ENCODE measurements at regions not wholly inside any gene's neighbourhood (a gene's known extent, or its start where the extent isn't known, plus 50 kb on each side); places are given as distances from the start of the nearest gene placed in this dataset.
"Not testable (repeated sequence)": the region's sequence is repeated elsewhere in the genome, so short reads cannot be mapped to it uniquely, and the experiment has no call there.

DNA sequence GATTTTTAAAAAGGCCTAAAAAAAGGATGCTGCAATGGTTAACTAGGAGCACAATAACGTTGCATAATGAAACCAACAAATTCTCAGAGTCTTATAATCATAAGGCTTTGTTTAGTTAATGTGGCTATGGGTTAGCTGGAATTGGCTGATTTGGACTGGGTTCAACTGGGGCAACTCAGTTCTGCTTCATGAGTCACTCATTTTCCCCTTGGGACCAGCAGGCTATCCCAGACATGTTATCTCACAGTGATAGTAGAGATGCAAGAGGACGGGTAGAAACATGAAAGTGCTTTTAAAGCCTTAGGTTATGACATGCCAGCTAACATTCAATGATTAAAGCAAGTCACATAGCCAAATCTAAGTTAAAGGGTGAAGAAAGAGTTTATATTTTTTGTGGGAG lies 189.2 kb upstream of the GK2 start:
- H3K27ac Mint-ChIP-seq = no peak overlapping the region
- POLR2A ChIA-PET = no interaction called here
- no peak overlapping the region for H3K4me3 Mint-ChIP-seq
- no peak for ATAC-seq
- no peak for DNase-seq
- H3K9me3 Mint-ChIP-seq = peaks cover 0 to 4% (median 0%) of the 10 kb centered on the region in 9 donors
- peaks cover 0 to 5% (median 0%) of the 10 kb centered on the region in 3 donors for H3K36me3 Mint-ChIP-seq
- peaks cover 0 to 15% (median 3%) of the 10 kb centered on the region in 4 donors for H3K4me1 Mint-ChIP-seq
- H3K27me3 Mint-ChIP-seq = peaks cover 0 to 3% (median 0%) of the 10 kb centered on the region in 5 donors

DNA sequence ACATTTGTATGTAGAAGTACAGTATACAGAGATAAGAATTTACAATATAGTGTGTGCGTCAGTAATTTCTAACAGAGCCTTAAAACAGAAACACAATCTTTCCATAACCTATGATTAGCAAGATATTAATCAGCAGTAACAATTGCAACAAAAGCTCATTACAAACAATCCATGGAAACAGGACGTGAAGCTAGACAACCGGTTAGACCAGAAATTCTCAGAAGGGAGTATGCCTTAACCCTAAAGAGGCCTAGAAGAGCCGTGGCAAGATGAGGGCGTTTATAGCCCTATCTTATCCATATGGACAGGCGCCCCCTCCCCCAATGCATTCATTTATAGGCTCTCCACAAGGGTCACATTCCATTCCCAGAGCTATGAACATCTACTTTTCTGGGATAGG lies 184.2 kb upstream of the GK2 start:
- POLR2A ChIA-PET, H3K4me3 Mint-ChIP-seq, H3K9me3 Mint-ChIP-seq, H3K27me3 Mint-ChIP-seq, H3K4me1 Mint-ChIP-seq, DNase-seq, H3K36me3 Mint-ChIP-seq, ATAC-seq, H3K27ac Mint-ChIP-seq: not testable (repeated sequence)

DNA sequence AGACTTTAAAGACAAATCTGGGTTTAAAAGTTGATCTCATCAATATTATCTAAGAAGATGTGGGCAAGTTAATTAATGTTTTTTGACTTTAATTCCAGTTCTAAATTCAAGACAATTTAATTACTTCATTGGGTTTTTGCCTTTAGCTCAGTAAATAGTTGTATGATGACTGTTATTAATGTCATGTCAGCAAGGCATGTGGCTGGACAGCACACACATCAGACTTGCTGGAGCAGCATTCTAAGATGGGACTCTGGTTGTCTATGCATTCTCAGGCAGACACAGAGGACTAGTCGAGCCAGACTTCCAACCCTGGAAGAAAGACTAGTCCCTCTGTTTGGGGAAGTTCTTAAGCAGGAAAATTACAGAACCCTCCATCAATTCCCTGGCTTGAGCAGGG lies 180.7 kb upstream of the GK2 start:
- POLR2A ChIA-PET = no interaction called here
- Mint-ChIP-seq H3K27me3 (peaks cover 0 to 3% (median 0%) of the 10 kb centered on the region in 5 donors), H3K4me3 (no peak overlapping the region), H3K4me1 (no peaks in the 10 kb centered on the region), H3K9me3 (peaks cover 0 to 2% (median 0%) of the 10 kb centered on the region in 9 donors), H3K36me3 (no peaks in the 10 kb centered on the region), H3K27ac (no peak overlapping the region)
- DNase-seq = no peak
- no peak for ATAC-seq

DNA sequence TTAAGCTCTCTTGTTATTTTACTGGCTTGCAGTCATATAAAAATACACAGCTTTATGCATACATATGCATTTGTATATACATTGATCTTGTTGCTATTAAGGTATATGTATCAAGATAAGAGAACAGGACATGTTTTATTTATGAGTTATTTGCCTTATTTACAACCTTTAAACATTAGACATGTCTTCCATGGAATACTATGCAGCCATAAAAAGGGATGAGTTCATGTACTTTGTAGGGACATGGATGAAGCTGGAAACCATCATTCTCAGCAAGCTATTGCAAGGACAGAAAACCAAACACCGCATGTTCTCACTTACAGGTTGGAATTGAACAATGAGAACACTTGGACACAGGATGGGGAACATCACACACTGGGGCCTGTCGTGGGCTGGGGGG lies 179.2 kb upstream of the GK2 start:
- H3K27ac Mint-ChIP-seq, H3K27me3 Mint-ChIP-seq, H3K36me3 Mint-ChIP-seq, ATAC-seq, DNase-seq, H3K4me3 Mint-ChIP-seq, POLR2A ChIA-PET, H3K4me1 Mint-ChIP-seq, H3K9me3 Mint-ChIP-seq: not testable (repeated sequence)

DNA sequence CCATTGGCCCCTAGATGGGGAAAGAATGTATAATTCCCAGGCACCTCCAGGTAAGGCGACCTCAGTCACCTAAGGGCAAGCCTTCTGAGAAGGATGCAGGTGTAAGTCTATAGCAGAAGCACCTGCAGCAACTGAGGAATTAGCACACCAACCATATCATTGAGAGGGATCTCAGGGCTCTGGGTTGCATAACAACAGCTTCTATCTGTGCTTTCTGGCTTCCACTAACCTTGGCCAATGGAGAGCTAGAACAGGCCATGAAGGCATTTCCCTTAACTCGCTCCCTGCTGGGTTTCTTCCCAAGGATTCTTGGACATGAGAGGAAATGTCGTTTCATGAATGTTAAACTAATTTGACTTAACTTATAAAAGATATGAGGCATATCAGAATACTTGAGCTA lies 177.8 kb upstream of the GK2 start:
- peaks cover 0 to 3% (median 0%) of the 10 kb centered on the region in 5 donors for H3K27me3 Mint-ChIP-seq
- H3K36me3 Mint-ChIP-seq = no peaks in the 10 kb centered on the region

DNA sequence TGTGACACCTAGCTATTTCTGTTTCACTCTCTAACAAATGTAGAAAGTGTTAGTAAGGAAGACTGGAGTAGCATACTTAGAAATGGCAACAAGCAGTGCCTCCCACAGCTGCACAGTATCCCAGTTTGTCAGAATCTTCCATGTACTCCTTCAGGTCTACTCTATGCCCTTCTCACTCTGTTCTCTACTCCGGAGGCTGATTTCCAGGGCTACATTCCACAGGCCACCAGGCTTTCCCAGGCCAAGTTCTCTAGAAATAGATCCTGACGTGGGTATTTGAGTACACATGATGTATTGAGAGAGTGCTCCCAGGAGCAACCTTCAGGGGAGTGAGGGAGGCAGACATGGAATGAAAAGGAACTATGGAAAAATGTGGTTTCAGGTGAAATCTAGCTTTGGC lies 177.3 kb upstream of the GK2 start:
- Mint-ChIP-seq H3K27me3 (peaks cover 0 to 3% (median 0%) of the 10 kb centered on the region in 5 donors), H3K4me1 (no peaks in the 10 kb centered on the region), H3K27ac (no peak overlapping the region), H3K9me3 (peaks cover 0 to 2% (median 0%) of the 10 kb centered on the region in 9 donors), H3K4me3 (no peak overlapping the region), H3K36me3 (no peaks in the 10 kb centered on the region)
- no peak for DNase-seq
- ATAC-seq = no peak
- POLR2A ChIA-PET = no interaction called here

More for the DNA sequence above, 177.8 kb upstream of the GK2 start:
- no peak for DNase-seq
- Mint-ChIP-seq H3K9me3 (peaks cover 0 to 2% (median 0%) of the 10 kb centered on the region in 9 donors), H3K4me1 (no peaks in the 10 kb centered on the region), H3K4me3 (no peak overlapping the region), H3K27ac (no peak overlapping the region)
- POLR2A ChIA-PET = no interaction called here
- no peak for ATAC-seq

DNA sequence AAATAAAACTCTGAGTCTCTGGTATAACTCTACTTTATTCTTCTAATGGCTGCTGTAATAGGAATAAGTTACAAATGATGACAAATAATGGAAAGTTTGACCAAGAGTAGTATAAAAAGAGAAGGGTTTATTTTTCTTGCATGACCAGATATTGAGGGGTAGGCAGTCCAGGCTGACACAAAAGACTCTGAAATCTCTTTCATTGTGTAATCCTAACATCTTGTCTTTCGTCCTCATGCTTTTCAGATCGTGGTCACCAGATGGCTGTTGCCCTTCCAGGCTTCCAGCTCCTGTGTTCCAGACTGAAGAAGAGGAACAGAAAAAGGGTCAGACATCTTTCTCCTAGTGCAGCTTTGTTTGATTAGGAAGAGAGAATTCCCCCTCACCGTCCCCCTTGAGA lies 176.9 kb upstream of the GK2 start:
- H3K4me1 Mint-ChIP-seq = no peaks in the 10 kb centered on the region
- POLR2A ChIA-PET = no interaction called here
- H3K27ac Mint-ChIP-seq = no peak overlapping the region
- no peaks in the 10 kb centered on the region for H3K36me3 Mint-ChIP-seq
- H3K9me3 Mint-ChIP-seq = peaks cover 0 to 2% (median 0%) of the 10 kb centered on the region in 9 donors
- peaks cover 0 to 3% (median 0%) of the 10 kb centered on the region in 5 donors for H3K27me3 Mint-ChIP-seq
- ATAC-seq = no peak
- no peak for DNase-seq
- H3K4me3 Mint-ChIP-seq = no peak overlapping the region

DNA sequence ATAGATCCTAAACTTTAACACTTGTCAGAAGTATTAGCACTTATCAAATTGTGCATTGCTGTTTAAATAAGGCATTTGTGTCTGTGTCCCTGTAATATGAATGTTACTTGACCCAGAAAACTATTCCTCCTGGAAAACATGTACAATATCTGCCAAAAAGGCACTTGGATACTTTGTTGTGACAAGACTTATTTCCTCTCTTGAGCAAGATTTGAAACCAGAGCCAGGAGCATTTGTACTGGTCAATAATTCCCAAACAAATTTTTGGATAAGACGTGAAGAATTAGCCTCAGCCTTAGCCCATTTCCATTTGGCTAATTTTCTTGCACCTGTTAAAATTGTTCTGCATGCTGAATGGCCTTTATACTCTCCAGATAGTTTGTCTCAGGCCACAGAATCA lies 176.3 kb upstream of the GK2 start:
- POLR2A ChIA-PET = no interaction called here
- Mint-ChIP-seq H3K27ac (no peak overlapping the region), H3K4me1 (no peaks in the 10 kb centered on the region), H3K27me3 (peaks cover 0 to 3% (median 0%) of the 10 kb centered on the region in 5 donors), H3K9me3 (peaks cover 0 to 2% (median 0%) of the 10 kb centered on the region in 9 donors), H3K36me3 (no peaks in the 10 kb centered on the region), H3K4me3 (no peak overlapping the region)
- DNase-seq (no peak), ATAC-seq (no peak)

DNA sequence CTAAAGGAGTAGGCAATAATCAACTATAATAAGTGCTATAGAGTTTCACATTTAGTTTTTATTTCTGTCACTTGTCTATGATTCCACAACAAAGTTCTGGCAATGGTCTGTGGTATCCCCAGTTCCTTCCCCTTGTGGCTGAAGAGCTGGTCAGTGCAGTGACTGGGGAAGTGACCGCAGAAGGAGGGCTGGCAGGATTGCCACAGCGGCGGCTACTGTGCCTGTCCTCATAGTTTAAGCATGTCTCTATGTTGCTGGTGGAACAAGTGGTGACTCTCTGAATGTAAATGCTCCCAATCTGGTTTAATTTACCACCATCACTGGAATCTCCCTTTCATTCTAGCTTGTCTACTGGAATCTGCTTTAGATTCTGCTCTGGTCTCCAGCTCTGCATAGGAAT lies 170.6 kb upstream of the GK2 start:
- H3K4me3 Mint-ChIP-seq = no peak overlapping the region
- no peak overlapping the region for H3K27ac Mint-ChIP-seq
- POLR2A ChIA-PET = no interaction called here
- no peaks in the 10 kb centered on the region for H3K36me3 Mint-ChIP-seq
- ATAC-seq = no peak
- no peaks in the 10 kb centered on the region for H3K27me3 Mint-ChIP-seq
- H3K9me3 Mint-ChIP-seq = no peaks in the 10 kb centered on the region
- no peak for DNase-seq
- peaks cover 0 to 2% (median 0%) of the 10 kb centered on the region in 4 donors for H3K4me1 Mint-ChIP-seq

DNA sequence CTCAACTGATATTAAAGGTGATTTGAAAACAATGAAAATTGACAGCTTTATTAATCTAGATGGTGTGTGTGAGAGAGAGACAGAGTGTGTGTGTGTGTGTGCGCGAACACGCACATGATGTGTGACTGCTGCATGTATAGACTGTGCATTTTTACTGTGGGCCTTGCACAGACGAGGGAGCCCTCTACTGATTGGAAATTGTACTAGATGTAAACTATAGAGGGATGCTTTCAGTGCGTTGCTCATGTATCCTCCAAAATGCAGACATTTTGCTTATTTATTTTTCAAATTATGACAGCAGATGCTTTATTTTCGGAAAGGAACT lies 168.4 kb upstream of the GK2 start:
- peak in 2 of 10 donors; percentile 4 to 7 for DNase-seq
- Mint-ChIP-seq H3K36me3 (no peaks in the 10 kb centered on the region), H3K27me3 (no peaks in the 10 kb centered on the region), H3K4me1 (peaks cover 0 to 2% (median 0%) of the 10 kb centered on the region in 4 donors), H3K9me3 (no peaks in the 10 kb centered on the region), H3K4me3 (no peak overlapping the region), H3K27ac (no peak overlapping the region)
- POLR2A ChIA-PET = no interaction called here
- peak in 1 of 2 donors; percentile 40 for ATAC-seq

DNA sequence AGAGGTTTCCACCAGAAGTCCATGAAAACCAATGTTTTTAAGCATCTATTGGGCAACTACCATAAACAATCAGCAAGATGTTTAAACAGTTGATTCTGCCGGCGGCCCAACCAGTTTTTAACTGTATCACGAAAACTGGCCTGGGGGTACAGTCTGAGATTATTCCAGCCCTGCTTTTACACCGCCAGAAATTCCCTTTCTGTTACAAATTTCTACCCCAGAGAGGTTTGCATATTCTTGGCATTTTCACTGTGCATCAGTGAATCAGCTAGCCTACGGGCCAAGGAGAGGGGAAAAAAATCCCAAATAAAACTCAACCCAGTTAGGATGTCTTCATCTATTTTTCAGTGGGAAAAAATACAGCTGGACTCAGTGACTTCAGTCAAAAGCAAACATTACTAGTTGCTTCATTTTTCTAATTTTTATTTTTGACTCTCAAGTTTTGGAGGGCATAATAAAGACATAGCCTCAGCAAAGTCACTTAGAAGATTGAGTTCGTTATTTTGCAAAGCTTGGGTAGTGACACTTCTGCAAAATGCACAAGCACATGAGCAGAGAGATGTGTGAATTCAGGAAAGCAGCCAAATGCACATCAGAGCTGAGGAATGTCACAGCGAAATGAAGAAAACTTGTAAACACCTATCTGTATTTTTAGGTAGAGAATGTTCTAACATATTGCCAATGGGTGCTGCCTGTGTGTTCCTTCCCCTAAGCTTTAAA lies 167.8 kb upstream of the GK2 start:
- H3K36me3 Mint-ChIP-seq = no peaks in the 10 kb centered on the region
- no peak overlapping the region for H3K27ac Mint-ChIP-seq
- H3K27me3 Mint-ChIP-seq = no peaks in the 10 kb centered on the region
- POLR2A ChIA-PET = no interaction called here
- no peaks in the 10 kb centered on the region for H3K9me3 Mint-ChIP-seq
- H3K4me1 Mint-ChIP-seq = peaks cover 0 to 2% (median 0%) of the 10 kb centered on the region in 4 donors
- H3K4me3 Mint-ChIP-seq = no peak overlapping the region
- no peak for ATAC-seq
- no peak for DNase-seq

DNA sequence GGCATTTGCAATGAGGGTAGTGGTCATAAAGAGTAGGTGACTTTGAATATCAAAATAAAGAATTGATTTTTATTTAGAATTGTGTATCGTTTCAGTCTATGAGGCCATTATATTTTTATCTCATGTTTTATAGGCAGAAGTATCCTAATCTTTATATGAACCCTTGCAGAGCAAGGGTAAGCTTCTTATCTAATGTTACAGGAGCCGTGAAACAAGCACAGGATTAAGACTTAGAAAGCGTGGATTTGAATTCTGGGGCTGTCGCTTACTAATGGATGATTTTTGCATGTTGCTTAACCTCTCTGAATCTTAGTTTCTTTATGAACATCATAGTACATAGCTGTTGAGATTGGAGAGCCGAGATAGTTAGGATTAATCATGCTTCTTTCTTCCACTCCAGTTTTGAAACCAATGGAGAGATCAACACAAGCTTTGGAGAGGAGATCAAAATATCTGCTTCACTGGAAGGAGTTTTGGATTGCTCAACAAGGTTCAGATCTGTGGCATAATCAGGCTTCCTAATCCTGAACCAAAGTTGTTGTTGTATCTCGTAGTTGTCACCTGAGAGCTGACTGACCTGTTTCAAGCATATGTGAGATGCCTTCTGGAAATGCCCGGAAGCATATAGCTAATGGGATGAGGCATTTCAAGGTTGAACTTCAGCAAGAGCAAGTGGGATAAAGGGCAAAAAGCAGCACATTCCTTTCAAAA lies 166.9 kb upstream of the GK2 start:
- ATAC-seq (no peak), DNase-seq (no peak)
- Mint-ChIP-seq H3K27ac (no peak overlapping the region), H3K9me3 (no peaks in the 10 kb centered on the region), H3K4me1 (peaks cover 0 to 2% (median 0%) of the 10 kb centered on the region in 4 donors), H3K4me3 (no peak overlapping the region), H3K27me3 (no peaks in the 10 kb centered on the region), H3K36me3 (no peaks in the 10 kb centered on the region)
- POLR2A ChIA-PET = no interaction called here

DNA sequence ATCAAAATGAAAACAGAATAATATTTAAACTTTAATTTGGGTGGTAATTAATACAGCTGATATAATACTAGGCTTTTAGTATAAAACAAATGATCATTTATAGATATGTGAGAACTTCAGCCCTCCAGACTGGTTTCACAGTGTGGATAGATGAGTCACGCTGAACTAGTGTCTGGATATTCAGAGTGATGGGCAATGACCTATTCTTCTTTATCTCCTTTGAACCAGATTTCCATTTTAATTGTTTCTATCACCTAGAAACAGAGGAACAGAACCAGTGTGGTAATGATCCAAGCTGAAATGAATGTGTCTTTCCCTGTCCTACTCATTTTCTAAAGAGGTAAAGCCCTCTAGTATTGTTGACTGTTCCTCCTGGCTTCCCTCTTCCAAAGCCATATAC lies 155.2 kb upstream of the GK2 start:
- Mint-ChIP-seq H3K9me3 (no peaks in the 10 kb centered on the region), H3K4me3 (no peak overlapping the region), H3K36me3 (no peaks in the 10 kb centered on the region), H3K27ac (no peak overlapping the region), H3K4me1 (no peaks in the 10 kb centered on the region), H3K27me3 (peaks cover 0 to 11% (median 0%) of the 10 kb centered on the region in 5 donors)
- ATAC-seq (no peak), DNase-seq (no peak)
- POLR2A ChIA-PET = no interaction called here

DNA sequence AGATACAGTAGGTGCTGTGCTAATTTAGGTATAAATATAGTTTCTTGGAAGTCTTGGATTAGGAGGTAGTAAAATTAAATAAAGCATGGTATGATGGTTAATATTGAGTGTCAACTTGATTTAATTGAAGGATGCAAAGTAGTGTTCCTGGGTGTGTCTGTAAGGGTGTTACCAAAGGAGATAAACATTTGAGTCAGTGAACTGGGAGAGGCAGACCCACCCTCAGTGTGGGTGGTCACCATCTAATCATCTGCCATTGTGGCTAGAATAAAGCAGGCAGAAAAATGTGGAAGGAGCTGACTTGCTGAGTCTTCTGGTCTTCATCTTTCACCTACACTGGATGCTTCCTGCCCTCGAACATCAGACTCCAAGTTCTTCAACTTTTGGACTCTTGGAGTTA lies 153.7 kb upstream of the GK2 start:
- Mint-ChIP-seq H3K27me3 (peaks cover 0 to 13% (median 0%) of the 10 kb centered on the region in 5 donors), H3K4me1 (no peaks in the 10 kb centered on the region), H3K4me3 (no peak overlapping the region), H3K9me3 (no peaks in the 10 kb centered on the region), H3K36me3 (no peaks in the 10 kb centered on the region), H3K27ac (no peak overlapping the region)
- POLR2A ChIA-PET = no interaction called here
- DNase-seq (no peak), ATAC-seq (no peak)
